Endodermal cell (in vitro differentiated cells): ENCODE measurements at regions not wholly inside any gene's neighbourhood (a gene's known extent, or its start where the extent isn't known, plus 50 kb on each side); places are given as distances from the start of the nearest gene placed in this dataset.

Source experiments
- DNase-seq: peaks from one replicate; pipeline ENCODE4 v3.0.0-alpha.2; 2017
- H3K27ac ChIP-seq: 2 replicates; pipeline ENCODE4 v1.5.1; 2013; ENCODE audit warnings: mild to moderate bottlenecking, low read depth, low read length, moderate library complexity
- H3K27me3 ChIP-seq: 2 replicates; pipeline ENCODE4 v1.6.1; 2013; ENCODE audit warnings: mild to moderate bottlenecking, low read length, moderate library complexity; ENCODE audit not compliant: insufficient read depth, control insufficient read depth, poor library complexity, severe bottlenecking
- H3K36me3 ChIP-seq: 2 replicates; pipeline ENCODE4 v1.7.0; 2013; ENCODE audit warnings: mild to moderate bottlenecking, low read length, moderate library complexity; ENCODE audit not compliant: control insufficient read depth, insufficient read depth
- H3K4me1 ChIP-seq: one replicate; pipeline ENCODE4 v1.7.0; 2013; ENCODE audit warnings: low read length; ENCODE audit not compliant: control insufficient read depth, insufficient read depth
- H3K4me3 ChIP-seq: 2 replicates; pipeline ENCODE4 v1.5.1; 2013; ENCODE audit warnings: mild to moderate bottlenecking, low read length, moderate library complexity
- H3K9ac ChIP-seq: 2 replicates; pipeline ENCODE4 v1.6.1; 2013; ENCODE audit warnings: mild to moderate bottlenecking, low read length, moderate library complexity; ENCODE audit not compliant: poor library complexity, severe bottlenecking; ENCODE audit errors: extremely low read depth
- H3K9me3 ChIP-seq: 2 replicates; pipeline ENCODE4 v1.6.1; 2013; ENCODE audit warnings: mild to moderate bottlenecking, low read length, moderate library complexity; ENCODE audit not compliant: control insufficient read depth
- H3K27ac Mint-ChIP-seq: 2 replicates; pipeline ENCODE4 v1.8.0; 2020; ENCODE audit warnings: mixed read lengths
- H3K27me3 Mint-ChIP-seq: 2 replicates; pipeline ENCODE4 v1.8.0; 2021; ENCODE audit warnings: mild to moderate bottlenecking, mixed read lengths; ENCODE audit not compliant: insufficient read depth
- H3K36me3 Mint-ChIP-seq: 2 replicates; pipeline ENCODE4 v1.8.0; 2020; ENCODE audit warnings: low read depth, mixed read lengths
- H3K4me1 Mint-ChIP-seq: 2 replicates; pipeline ENCODE4 v1.8.0; 2020; ENCODE audit warnings: mixed read lengths
- H3K4me3 Mint-ChIP-seq: 2 replicates; pipeline ENCODE4 v1.8.0; 2020; ENCODE audit warnings: mild to moderate bottlenecking, moderate library complexity, mixed read lengths
- H3K9me3 Mint-ChIP-seq: 2 replicates; pipeline ENCODE4 v1.8.0; 2020; ENCODE audit warnings: mild to moderate bottlenecking, mixed read lengths
- WGBS, 2 experiments: methylation state at CpG; one replicate each; pipeline versions ENCODE4 v1.1.5 to v1.1.7; 2013; ENCODE audit warnings: missing lambda C conversion rate in 2 of 2, mixed read lengths in 1 of 2; ENCODE audit not compliant: insufficient coverage in 1 of 2, insufficient read length in 1 of 2; 5-methylcytosine and 5-hydroxymethylcytosine counted together
- TF ChIP-seq, protein P1 (sequence below): fragments of 200-600 bp; sonication (generic); conservative IDR thresholded peaks from 2 replicates; pipeline ENCODE4 v1.5.0; 2021; ENCODE audit warnings: antibody characterized with exemption, mild to moderate bottlenecking

DNA sequence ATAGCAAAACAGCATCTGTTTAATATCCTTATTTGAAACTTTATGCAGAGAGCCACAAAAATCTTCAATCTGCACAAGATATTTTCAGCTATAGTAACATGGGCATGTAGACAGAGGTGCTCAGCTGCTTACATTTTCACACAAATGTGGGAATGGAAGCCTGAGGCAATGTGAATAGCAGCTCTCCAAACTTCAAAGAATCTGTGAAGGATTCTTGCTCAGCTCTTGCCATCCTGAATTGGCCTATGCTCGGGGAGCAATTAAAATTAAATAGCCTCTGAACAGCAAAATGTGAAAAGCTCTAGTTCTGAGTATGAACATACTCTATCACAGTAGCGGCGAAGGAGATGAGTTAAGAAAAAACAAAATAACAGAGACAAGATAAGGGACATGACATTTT lies 1523.8 kb downstream of the PCDH7 start:
- Histone ChIP-seq H3K27ac (no peak overlapping the region), H3K4me1 (no peaks in the 10 kb centered on the region), H3K4me3 (no peak overlapping the region), H3K9me3 (no peaks in the 10 kb centered on the region), H3K36me3 (no peaks in the 10 kb centered on the region), H3K27me3 (no peaks in the 10 kb centered on the region), H3K9ac (no peak overlapping the region)
- no peak overlapping the region for H3K27ac Mint-ChIP-seq
- H3K9me3 Mint-ChIP-seq: peaks cover 4% of the 10 kb centered on the region
- no peak overlapping the region for H3K4me3 Mint-ChIP-seq
- H3K36me3 Mint-ChIP-seq: no peaks in the 10 kb centered on the region
- TF ChIP-seq, protein P1, sequence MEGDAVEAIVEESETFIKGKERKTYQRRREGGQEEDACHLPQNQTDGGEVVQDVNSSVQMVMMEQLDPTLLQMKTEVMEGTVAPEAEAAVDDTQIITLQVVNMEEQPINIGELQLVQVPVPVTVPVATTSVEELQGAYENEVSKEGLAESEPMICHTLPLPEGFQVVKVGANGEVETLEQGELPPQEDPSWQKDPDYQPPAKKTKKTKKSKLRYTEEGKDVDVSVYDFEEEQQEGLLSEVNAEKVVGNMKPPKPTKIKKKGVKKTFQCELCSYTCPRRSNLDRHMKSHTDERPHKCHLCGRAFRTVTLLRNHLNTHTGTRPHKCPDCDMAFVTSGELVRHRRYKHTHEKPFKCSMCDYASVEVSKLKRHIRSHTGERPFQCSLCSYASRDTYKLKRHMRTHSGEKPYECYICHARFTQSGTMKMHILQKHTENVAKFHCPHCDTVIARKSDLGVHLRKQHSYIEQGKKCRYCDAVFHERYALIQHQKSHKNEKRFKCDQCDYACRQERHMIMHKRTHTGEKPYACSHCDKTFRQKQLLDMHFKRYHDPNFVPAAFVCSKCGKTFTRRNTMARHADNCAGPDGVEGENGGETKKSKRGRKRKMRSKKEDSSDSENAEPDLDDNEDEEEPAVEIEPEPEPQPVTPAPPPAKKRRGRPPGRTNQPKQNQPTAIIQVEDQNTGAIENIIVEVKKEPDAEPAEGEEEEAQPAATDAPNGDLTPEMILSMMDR: no peak
- WGBS, 2 experiments: 31 to 100% methylated on average over 1 to 3 of the region's 3 CpGs
- H3K4me1 Mint-ChIP-seq: no peaks in the 10 kb centered on the region
- H3K27me3 Mint-ChIP-seq: no peaks in the 10 kb centered on the region
- DNase-seq: no peak

DNA sequence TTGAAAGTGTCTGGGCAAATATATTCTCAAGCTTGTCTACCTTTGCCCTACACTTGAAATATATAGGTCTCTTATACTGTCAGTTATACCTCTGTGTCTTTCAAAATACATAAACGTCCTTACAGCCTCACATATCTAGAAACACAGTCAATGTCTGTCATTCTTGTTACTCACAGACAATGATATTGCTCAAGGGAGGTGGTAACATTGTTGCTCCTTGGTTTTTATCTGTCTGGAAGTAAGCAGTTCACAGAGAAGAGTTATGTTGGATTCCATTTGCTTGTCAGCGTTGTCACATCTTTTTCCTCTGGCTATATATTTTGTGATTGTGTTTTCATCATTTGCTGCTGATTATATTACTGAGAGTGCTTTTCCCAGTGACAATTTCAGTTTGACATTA lies 1528.9 kb downstream of the PCDH7 start:
- H3K4me1 Mint-ChIP-seq: no peaks in the 10 kb centered on the region
- peaks cover 4% of the 10 kb centered on the region for H3K9me3 Mint-ChIP-seq
- TF ChIP-seq, protein P1: no peak
- no peaks in the 10 kb centered on the region for H3K27me3 Mint-ChIP-seq
- no peak overlapping the region for H3K4me3 Mint-ChIP-seq
- no peaks in the 10 kb centered on the region for H3K36me3 ChIP-seq
- no peak overlapping the region for H3K9ac ChIP-seq
- H3K27ac ChIP-seq: no peak overlapping the region
- 50% methylated on average over 2 of the region's 2 CpGs; no CpG with 5 or more reads in 1 of the 2 experiments for WGBS, 2 experiments
- H3K4me3 ChIP-seq: no peak overlapping the region
- no peak overlapping the region for H3K27ac Mint-ChIP-seq
- H3K9me3 ChIP-seq: no peaks in the 10 kb centered on the region
- no peaks in the 10 kb centered on the region for H3K36me3 Mint-ChIP-seq
- DNase-seq: no peak
- H3K4me1 ChIP-seq: no peaks in the 10 kb centered on the region
- H3K27me3 ChIP-seq: no peaks in the 10 kb centered on the region

DNA sequence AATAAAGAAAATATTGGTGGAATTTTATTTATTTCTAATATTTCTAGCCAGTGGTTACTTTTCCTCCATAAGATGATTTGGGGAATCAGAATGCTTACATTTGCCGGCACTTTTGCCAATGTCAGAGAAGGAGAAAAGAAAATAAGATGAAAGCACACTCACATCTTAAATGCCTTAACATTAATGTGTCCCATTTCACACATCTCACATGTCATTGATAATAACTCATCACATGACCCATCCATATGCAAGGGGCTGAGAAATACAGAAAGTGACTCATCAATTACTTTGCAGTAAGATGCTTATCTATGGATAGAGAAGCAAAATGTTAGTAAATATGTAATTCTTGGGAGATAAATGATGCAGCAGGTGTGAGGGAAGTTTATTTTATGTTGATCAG lies 1531.0 kb downstream of the PCDH7 start:
- 93% methylated on average over 1 of the region's 1 CpG; no CpG with 5 or more reads in 1 of the 2 experiments for WGBS, 2 experiments
- H3K9ac ChIP-seq: no peak overlapping the region
- H3K36me3 Mint-ChIP-seq: no peaks in the 10 kb centered on the region
- H3K27ac ChIP-seq: no peak overlapping the region
- H3K27me3 Mint-ChIP-seq: no peaks in the 10 kb centered on the region
- TF ChIP-seq, protein P1: no peak
- peaks cover 1% of the 10 kb centered on the region for H3K4me1 Mint-ChIP-seq
- no peak for DNase-seq
- no peaks in the 10 kb centered on the region for H3K9me3 ChIP-seq
- no peak overlapping the region for H3K4me3 Mint-ChIP-seq
- H3K4me1 ChIP-seq: no peaks in the 10 kb centered on the region
- no peaks in the 10 kb centered on the region for H3K36me3 ChIP-seq
- H3K4me3 ChIP-seq: no peak overlapping the region
- H3K9me3 Mint-ChIP-seq: no peaks in the 10 kb centered on the region
- H3K27me3 ChIP-seq: no peaks in the 10 kb centered on the region
- H3K27ac Mint-ChIP-seq: no peak overlapping the region
